ENCODE measurements at regions not wholly inside any gene's neighbourhood (a gene's known extent, or its start where the extent isn't known, plus 50 kb on each side); places are given as distances from the start of the nearest gene placed in this dataset.

DNA sequence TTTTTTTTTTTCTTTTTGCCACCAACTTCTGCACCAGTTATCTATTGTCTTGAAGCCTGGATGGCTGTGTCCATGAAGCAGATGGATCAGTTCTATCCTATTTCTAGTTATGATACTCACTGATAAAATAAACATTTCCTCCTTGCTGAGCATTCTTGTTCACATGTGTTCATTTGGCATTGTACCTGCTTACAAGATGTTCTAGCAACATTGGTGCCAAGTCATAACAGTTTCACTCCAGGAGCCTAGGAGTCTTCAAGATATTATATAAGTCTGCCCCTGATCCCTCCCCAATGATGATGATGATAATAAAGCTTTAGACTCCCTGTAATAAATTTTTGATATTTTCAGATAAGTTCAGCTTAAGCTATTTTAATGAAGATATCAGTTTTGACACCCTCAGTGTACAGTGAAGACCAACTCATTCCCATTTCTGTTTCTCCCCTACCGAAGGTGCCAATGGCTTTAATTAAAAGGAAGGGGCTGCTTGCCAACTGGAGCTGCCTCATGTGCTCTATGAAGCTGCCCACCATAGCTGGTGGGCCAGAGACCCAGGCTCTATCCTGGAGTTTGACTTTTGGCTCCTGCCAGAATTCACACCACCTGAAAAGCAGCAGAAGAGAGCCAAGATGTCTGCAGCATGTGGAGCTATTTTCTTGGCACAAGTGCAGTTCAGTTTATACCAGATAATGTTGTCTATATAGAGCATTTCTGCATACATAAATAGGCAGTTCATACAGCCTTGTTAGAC is 265.4 kb upstream of the TET2 start:
- H3K4me2 ChIP-seq (ENCODE audit: insufficient read depth, low read length): no peak overlapping the region
- no peaks in the 10 kb centered on the region for H3K79me2 ChIP-seq (ENCODE audit: insufficient read depth, low read length)
- no peak overlapping the region for H3K27ac ChIP-seq (ENCODE audit: low read length)
- no peaks in the 10 kb centered on the region for H3K9me3 ChIP-seq (ENCODE audit: insufficient read depth, low read length, severe bottlenecking)
- no peak for DNase-seq
- H2AFZ ChIP-seq (ENCODE audit: low read depth, low read length): no peak overlapping the region
- H3K36me3 ChIP-seq (ENCODE audit: insufficient read depth, low read length): no peaks in the 10 kb centered on the region
- no peaks in the 10 kb centered on the region for H4K20me1 ChIP-seq (ENCODE audit: insufficient read depth, low read length)
- no peak overlapping the region for H3K9ac ChIP-seq (ENCODE audit: low read depth, low read length)
- ATAC-seq (ENCODE audit: insufficient read depth, low read depth): no peak
- TF ChIP-seq EZH2 (IDR thresholded peaks at IDR 0.05; ENCODE audit: borderline replicate concordance, low read depth, low read length, severe bottlenecking): no peak
- TF ChIP-seq, protein P1, sequence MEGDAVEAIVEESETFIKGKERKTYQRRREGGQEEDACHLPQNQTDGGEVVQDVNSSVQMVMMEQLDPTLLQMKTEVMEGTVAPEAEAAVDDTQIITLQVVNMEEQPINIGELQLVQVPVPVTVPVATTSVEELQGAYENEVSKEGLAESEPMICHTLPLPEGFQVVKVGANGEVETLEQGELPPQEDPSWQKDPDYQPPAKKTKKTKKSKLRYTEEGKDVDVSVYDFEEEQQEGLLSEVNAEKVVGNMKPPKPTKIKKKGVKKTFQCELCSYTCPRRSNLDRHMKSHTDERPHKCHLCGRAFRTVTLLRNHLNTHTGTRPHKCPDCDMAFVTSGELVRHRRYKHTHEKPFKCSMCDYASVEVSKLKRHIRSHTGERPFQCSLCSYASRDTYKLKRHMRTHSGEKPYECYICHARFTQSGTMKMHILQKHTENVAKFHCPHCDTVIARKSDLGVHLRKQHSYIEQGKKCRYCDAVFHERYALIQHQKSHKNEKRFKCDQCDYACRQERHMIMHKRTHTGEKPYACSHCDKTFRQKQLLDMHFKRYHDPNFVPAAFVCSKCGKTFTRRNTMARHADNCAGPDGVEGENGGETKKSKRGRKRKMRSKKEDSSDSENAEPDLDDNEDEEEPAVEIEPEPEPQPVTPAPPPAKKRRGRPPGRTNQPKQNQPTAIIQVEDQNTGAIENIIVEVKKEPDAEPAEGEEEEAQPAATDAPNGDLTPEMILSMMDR (IDR thresholded peaks at IDR 0.05; ENCODE audit: borderline replicate concordance, extremely low read depth, low read length, poor library complexity, severe bottlenecking): no peak
- no peaks in the 10 kb centered on the region for H3K4me1 ChIP-seq (ENCODE audit: insufficient read depth, low read length)
- H3K27me3 ChIP-seq (ENCODE audit: insufficient read depth, low read length, poor library complexity): no peaks in the 10 kb centered on the region
- H3K4me3 ChIP-seq (ENCODE audit: low read depth in 1 of 2, low read length in 2 of 2): no peak overlapping the region

DNA sequence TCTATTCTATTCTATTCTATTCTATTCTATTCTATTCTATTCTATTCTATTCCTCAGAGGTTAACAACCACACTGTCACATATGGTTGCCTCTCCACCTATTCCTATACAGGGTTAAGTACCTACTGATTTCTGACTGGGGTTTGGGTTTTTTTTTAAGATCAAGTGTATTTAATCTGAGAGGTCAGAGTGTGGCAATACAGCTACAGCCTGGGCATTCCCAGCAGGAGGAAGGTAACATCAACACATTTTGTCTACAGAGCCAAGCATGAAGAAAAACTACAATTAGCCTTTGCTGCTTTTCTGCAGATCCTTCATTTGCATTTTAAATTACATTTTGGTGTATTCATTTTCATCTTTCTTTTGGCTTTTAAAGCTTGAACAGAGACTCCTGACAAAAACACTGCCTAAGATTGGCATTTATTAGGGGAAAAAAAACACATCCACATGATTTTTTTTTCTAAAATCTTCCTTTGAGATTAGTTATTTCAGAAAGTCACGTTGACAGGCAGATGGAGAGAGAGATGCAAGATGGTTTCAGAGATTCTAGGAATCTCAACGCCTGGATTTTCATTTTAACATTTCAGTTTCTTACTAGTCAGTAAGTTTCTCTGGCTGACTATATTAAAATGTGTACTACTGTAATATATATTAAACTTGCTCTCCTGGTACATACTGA is 255.9 kb upstream of the TET2 start:
- Histone ChIP-seq H4K20me1 (ENCODE audit: insufficient read depth, low read length) (no peaks in the 10 kb centered on the region), H3K79me2 (ENCODE audit: insufficient read depth, low read length) (no peaks in the 10 kb centered on the region), H3K27ac (ENCODE audit: low read length) (no peak overlapping the region), H3K4me2 (ENCODE audit: insufficient read depth, low read length) (no peak overlapping the region), H3K4me3 (ENCODE audit: low read depth in 1 of 2, low read length in 2 of 2) (no peak overlapping the region), H3K9ac (ENCODE audit: low read depth, low read length) (no peak overlapping the region), H3K4me1 (ENCODE audit: insufficient read depth, low read length) (no peaks in the 10 kb centered on the region), H3K27me3 (ENCODE audit: insufficient read depth, low read length, poor library complexity) (no peaks in the 10 kb centered on the region), H2AFZ (ENCODE audit: low read depth, low read length) (no peak overlapping the region), H3K36me3 (ENCODE audit: insufficient read depth, low read length) (no peaks in the 10 kb centered on the region), H3K9me3 (ENCODE audit: insufficient read depth, low read length, severe bottlenecking) (no peaks in the 10 kb centered on the region)
- no peak for TF ChIP-seq EZH2 (IDR thresholded peaks at IDR 0.05; ENCODE audit: borderline replicate concordance, low read depth, low read length, severe bottlenecking)
- TF ChIP-seq, protein P1 (IDR thresholded peaks at IDR 0.05; ENCODE audit: borderline replicate concordance, extremely low read depth, low read length, poor library complexity, severe bottlenecking): no peak
- DNase-seq (no peak), ATAC-seq (ENCODE audit: insufficient read depth, low read depth) (no peak)

DNA sequence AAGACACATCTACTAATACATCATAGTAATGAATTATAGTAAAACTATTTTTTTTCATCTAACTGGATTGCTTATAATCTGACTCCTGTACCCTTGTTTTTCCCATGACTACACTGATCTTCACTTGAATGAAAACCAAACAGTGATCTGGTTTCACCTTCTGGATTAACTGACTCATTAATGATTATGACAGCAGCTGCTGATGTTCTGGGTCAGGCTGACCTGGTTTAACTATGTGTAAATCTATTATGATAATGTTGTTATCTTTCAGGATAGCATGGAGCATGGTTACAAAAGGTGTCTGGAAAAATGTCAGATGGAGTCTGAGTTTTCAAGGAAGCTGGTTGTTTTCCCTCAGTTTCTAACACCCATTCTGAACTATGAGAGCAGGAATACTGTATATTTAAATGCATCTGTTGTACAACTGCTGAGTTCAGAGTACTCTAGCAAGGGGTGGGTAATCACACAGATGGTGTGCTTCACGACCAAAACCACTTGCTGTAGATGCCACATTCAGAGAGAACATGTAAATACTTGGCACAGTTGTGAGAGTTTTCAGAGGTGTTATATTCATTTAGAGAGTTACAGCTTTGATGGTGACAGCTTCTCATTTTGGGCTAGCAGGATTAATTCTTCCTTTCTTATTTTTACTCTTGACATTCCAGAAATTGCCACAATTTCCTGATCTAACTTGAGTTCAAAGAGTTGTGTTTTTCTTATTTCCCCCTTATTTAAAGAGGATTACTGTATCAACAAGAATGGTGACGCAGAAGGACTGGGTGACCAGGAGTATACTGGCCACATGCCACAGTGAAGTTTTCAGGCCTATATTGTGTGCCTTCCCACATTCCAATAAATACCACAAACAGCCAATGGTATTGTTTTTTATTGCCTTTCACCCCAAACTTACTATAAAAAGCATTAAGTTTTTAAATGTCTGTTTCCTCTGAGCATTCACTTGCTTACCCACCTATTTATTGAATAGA is 249.7 kb upstream of the TET2 start:
- no peaks in the 10 kb centered on the region for H3K79me2 ChIP-seq (ENCODE audit: insufficient read depth, low read length)
- no peak for TF ChIP-seq EZH2 (IDR thresholded peaks at IDR 0.05; ENCODE audit: borderline replicate concordance, low read depth, low read length, severe bottlenecking)
- TF ChIP-seq, protein P1 (IDR thresholded peaks at IDR 0.05; ENCODE audit: borderline replicate concordance, extremely low read depth, low read length, poor library complexity, severe bottlenecking): no peak

More for the DNA sequence above, 249.7 kb upstream of the TET2 start:
- Histone ChIP-seq H3K36me3 (ENCODE audit: insufficient read depth, low read length) (no peaks in the 10 kb centered on the region), H3K9ac (ENCODE audit: low read depth, low read length) (no peak overlapping the region), H3K27ac (ENCODE audit: low read length) (no peak overlapping the region), H3K4me1 (ENCODE audit: insufficient read depth, low read length) (no peaks in the 10 kb centered on the region), H3K4me2 (ENCODE audit: insufficient read depth, low read length) (no peak overlapping the region), H4K20me1 (ENCODE audit: insufficient read depth, low read length) (no peaks in the 10 kb centered on the region), H2AFZ (ENCODE audit: low read depth, low read length) (no peak overlapping the region), H3K9me3 (ENCODE audit: insufficient read depth, low read length, severe bottlenecking) (no peaks in the 10 kb centered on the region), H3K4me3 (ENCODE audit: low read depth in 1 of 2, low read length in 2 of 2) (no peak overlapping the region), H3K27me3 (ENCODE audit: insufficient read depth, low read length, poor library complexity) (no peaks in the 10 kb centered on the region)
- ATAC-seq (ENCODE audit: insufficient read depth, low read depth) (peak; percentile 54; the same call in 2 of the 3 replicates), DNase-seq (no peak)

All from DND-41 (cell line).